DOHH2 (cell line): ENCODE measurements at regions not wholly inside any gene's neighbourhood (a gene's known extent, or its start where the extent isn't known, plus 50 kb on each side); places are given as distances from the start of the nearest gene placed in this dataset.

Experiments
- H3F3A ChIP-seq: fragments of 200-600 bp; sonication (generic), shearing (Covaris generic); 2 replicates; pipeline ENCODE4 v1.6.0; 2016; ENCODE audit warnings: antibody characterized with exemption, mild to moderate bottlenecking; ENCODE audit not compliant: control insufficient read depth, insufficient read depth
- H3K27ac ChIP-seq: fragments of 200-600 bp; sonication (generic); 2 replicates; pipeline ENCODE4 v1.5.1; 2014; ENCODE audit warnings: low read depth, mild to moderate bottlenecking, low read length, moderate library complexity
- H3K27me3 ChIP-seq: fragments of 200-600 bp; sonication (generic); 2 replicates; pipeline ENCODE4 v1.6.1; 2014; ENCODE audit warnings: mild to moderate bottlenecking, low read length, mixed read lengths; ENCODE audit not compliant: control insufficient read depth
- H3K36me3 ChIP-seq: fragments of 200-600 bp; sonication (generic); 2 replicates; pipeline ENCODE4 v1.6.1; 2014; ENCODE audit warnings: mild to moderate bottlenecking, low read length, moderate library complexity, mixed read lengths; ENCODE audit not compliant: control insufficient read depth
- H3K4me1 ChIP-seq: fragments of 200-600 bp; sonication (generic); 2 replicates; pipeline ENCODE4 v1.6.1; 2014; ENCODE audit warnings: mild to moderate bottlenecking, low read length, mixed read lengths; ENCODE audit not compliant: control insufficient read depth
- H3K4me2 ChIP-seq: fragments of 200-600 bp; sonication (generic); 2 replicates; pipeline ENCODE4 v1.6.0; 2014; ENCODE audit warnings: mild to moderate bottlenecking, low read length, moderate library complexity
- H3K4me3 ChIP-seq: fragments of 200-600 bp; sonication (generic); 2 replicates; pipeline ENCODE4 v1.5.1; 2014; ENCODE audit warnings: mild to moderate bottlenecking, low read length, mixed read lengths
- H3K79me2 ChIP-seq: fragments of 200-600 bp; sonication (generic); 2 replicates; pipeline ENCODE4 v1.6.1; 2014; ENCODE audit warnings: mild to moderate bottlenecking, low read length, mixed read lengths; ENCODE audit not compliant: control insufficient read depth
- H3K9me2 ChIP-seq: fragments of 200-600 bp; sonication (generic); replicated peaks from 2 replicates; pipeline ENCODE4 v1.6.1; 2014; ENCODE audit warnings: mild to moderate bottlenecking, low read length, mixed read lengths; ENCODE audit not compliant: control insufficient read depth
- H3K9me3 ChIP-seq: fragments of 200-600 bp; sonication (generic); 2 replicates; pipeline ENCODE4 v1.6.1; 2014; ENCODE audit warnings: antibody characterized with exemption, low read length, mixed read lengths; ENCODE audit not compliant: control insufficient read depth, insufficient read depth
- H4K20me1 ChIP-seq: fragments of 200-600 bp; sonication (generic); 2 replicates; pipeline ENCODE4 v1.6.0; 2014; ENCODE audit warnings: low read depth, mild to moderate bottlenecking, antibody characterized with exemption, low read length, moderate library complexity; ENCODE audit not compliant: control insufficient read depth, insufficient read depth
- EZH2phosphoT487 ChIP-seq: fragments of 200-600 bp; sonication (generic); IDR thresholded peaks from 2 replicates; pipeline ENCODE4 v1.6.1; 2017; ENCODE audit warnings: borderline replicate concordance, mild to moderate bottlenecking, antibody characterized with exemption, low read length, moderate library complexity, mixed read lengths
- TF ChIP-seq, protein P1 (sequence below): fragments of 200-600 bp; sonication (generic); IDR thresholded peaks from one replicate; pipeline ENCODE4 v1.5.1; 2014; ENCODE audit warnings: antibody characterized with exemption, mild to moderate bottlenecking, low read depth, low read length; ENCODE audit not compliant: poor library complexity, severe bottlenecking

- Histone ChIP-seq H3K9me3 (no peaks in the 10 kb centered on the region), H4K20me1 (no peaks in the 10 kb centered on the region), H3K27ac (no peak overlapping the region), H3K4me2 (no peak overlapping the region), H3F3A (no peaks in the 10 kb centered on the region), H3K9me2 (no peaks in the 10 kb centered on the region), H3K4me3 (no peak overlapping the region), H3K36me3 (no peaks in the 10 kb centered on the region), H3K27me3 (no peaks in the 10 kb centered on the region), H3K4me1 (peaks cover 7% of the 10 kb centered on the region), H3K79me2 (no peaks in the 10 kb centered on the region)
- no peak for TF ChIP-seq EZH2phosphoT487
- TF ChIP-seq, protein P1, sequence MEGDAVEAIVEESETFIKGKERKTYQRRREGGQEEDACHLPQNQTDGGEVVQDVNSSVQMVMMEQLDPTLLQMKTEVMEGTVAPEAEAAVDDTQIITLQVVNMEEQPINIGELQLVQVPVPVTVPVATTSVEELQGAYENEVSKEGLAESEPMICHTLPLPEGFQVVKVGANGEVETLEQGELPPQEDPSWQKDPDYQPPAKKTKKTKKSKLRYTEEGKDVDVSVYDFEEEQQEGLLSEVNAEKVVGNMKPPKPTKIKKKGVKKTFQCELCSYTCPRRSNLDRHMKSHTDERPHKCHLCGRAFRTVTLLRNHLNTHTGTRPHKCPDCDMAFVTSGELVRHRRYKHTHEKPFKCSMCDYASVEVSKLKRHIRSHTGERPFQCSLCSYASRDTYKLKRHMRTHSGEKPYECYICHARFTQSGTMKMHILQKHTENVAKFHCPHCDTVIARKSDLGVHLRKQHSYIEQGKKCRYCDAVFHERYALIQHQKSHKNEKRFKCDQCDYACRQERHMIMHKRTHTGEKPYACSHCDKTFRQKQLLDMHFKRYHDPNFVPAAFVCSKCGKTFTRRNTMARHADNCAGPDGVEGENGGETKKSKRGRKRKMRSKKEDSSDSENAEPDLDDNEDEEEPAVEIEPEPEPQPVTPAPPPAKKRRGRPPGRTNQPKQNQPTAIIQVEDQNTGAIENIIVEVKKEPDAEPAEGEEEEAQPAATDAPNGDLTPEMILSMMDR = no peak
Measured at GRCh38 chr12:127041985-127042625, 1224.9 kb upstream of the TMEM132C start.

DNA sequence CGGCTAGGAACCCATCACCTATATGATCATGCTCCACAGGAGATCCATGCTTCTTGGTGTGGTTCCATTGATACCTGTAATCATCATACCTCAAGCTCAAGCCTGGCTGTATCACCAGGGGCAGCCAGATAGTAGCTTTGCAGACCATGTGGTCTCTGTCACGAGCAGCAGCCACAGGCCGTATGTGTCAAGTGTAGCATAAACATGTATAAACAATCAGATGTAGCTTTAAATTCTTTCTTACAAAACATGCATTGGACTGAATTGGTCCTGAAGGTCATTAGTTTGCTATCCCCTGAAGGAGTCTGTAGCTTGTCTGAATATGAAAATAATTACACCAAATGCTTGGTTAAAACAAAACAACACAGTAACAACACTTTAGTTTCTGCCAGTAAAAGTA lies 1223.2 kb upstream of the TMEM132C start:
- H4K20me1 ChIP-seq = no peaks in the 10 kb centered on the region
- H3K4me2 ChIP-seq = no peak overlapping the region

DNA sequence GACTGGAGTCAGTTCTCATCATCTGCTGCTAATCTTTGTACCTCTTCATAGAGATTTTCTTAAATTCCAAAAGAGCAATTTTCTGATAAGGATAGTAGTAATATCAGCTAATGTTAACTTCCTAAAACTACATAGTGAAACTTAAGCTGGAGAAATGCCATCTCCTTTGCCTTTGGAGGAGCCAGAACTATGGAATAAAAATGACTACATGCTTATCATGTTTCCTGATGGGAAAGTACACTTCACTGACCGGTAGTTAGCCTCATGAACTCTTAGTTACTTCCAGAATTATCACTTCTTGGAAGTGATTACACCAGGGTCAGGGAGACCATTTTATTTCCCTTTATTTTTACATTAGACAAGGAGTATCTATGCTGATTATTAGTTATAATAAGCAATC lies 1222.1 kb upstream of the TMEM132C start:
- no peaks in the 10 kb centered on the region for H3K9me3 ChIP-seq
- no peaks in the 10 kb centered on the region for H3K36me3 ChIP-seq
- no peak overlapping the region for H3K27ac ChIP-seq
- H3K4me2 ChIP-seq = no peak overlapping the region
- no peaks in the 10 kb centered on the region for H3K9me2 ChIP-seq
- no peak overlapping the region for H3K4me3 ChIP-seq
- no peak for TF ChIP-seq EZH2phosphoT487
- TF ChIP-seq, protein P1 = no peak
- no peaks in the 10 kb centered on the region for H3K79me2 ChIP-seq
- peaks cover 7% of the 10 kb centered on the region for H3K4me1 ChIP-seq
- H3F3A ChIP-seq = no peaks in the 10 kb centered on the region
- no peaks in the 10 kb centered on the region for H3K27me3 ChIP-seq
- H4K20me1 ChIP-seq = no peaks in the 10 kb centered on the region

More for the DNA sequence above, 1223.2 kb upstream of the TMEM132C start:
- H3K36me3 ChIP-seq = no peaks in the 10 kb centered on the region
- H3K9me3 ChIP-seq = no peaks in the 10 kb centered on the region
- no peaks in the 10 kb centered on the region for H3F3A ChIP-seq
- no peaks in the 10 kb centered on the region for H3K79me2 ChIP-seq
- no peak for TF ChIP-seq EZH2phosphoT487
- TF ChIP-seq, protein P1 = no peak
- no peaks in the 10 kb centered on the region for H3K27me3 ChIP-seq
- H3K4me1 ChIP-seq = peaks cover 7% of the 10 kb centered on the region
- H3K9me2 ChIP-seq = no peaks in the 10 kb centered on the region
- H3K4me3 ChIP-seq = no peak overlapping the region
- H3K27ac ChIP-seq = no peak overlapping the region
